Erythroblast (primary cell): ENCODE measurements at regions not wholly inside any gene's neighbourhood (a gene's known extent, or its start where the extent isn't known, plus 50 kb on each side); places are given as distances from the start of the nearest gene placed in this dataset.

Experiments used
- GATA1 ChIP-seq: IDR thresholded peaks from 2 replicates; pipeline ENCODE4 v1.6.1; 2011; ENCODE audit warnings: low read depth, mild to moderate bottlenecking, control low read depth, low read length, moderate library complexity
- POLR2A ChIP-seq: IDR thresholded peaks from 2 replicates; pipeline ENCODE4 v1.6.1; 2011; ENCODE audit warnings: mild to moderate bottlenecking, low read length

- TF ChIP-seq POLR2A (no peak), GATA1 (no peak)
Measured at GRCh38 chr20:57102566-57102965, 163.9 kb downstream of the BMP7 start.
